HL-60 (cell line): ENCODE measurements at regions not wholly inside any gene's neighbourhood (a gene's known extent, or its start where the extent isn't known, plus 50 kb on each side); places are given as distances from the start of the nearest gene placed in this dataset.

Source experiments
- DNase-seq, 2 experiments: peaks; one replicate each; pipeline ENCODE4 v3.0.0-alpha.2; 2010 to 2020; ENCODE audit warnings: low read depth in 1 of 2, low spot score in 1 of 2
- H3K27ac ChIP-seq: fragments of 250-450 bp; sonication (Bioruptor Pico); replicated peaks from 2 replicates; pipeline ENCODE4 v1.5.1; 2020; ENCODE audit warnings: mild to moderate bottlenecking, moderate library complexity
- H3K27me3 ChIP-seq: fragments of 250-450 bp; sonication (Bioruptor Pico); 2 replicates; pipeline ENCODE4 v1.5.1; 2021; ENCODE audit warnings: mild to moderate bottlenecking, moderate library complexity; ENCODE audit not compliant: insufficient read depth, poor library complexity, severe bottlenecking
- H3K4me3 ChIP-seq: replicated peaks from 2 replicates; pipeline ENCODE4 v1.5.1; 2011; ENCODE audit warnings: mild to moderate bottlenecking, control low read depth, low read length; ENCODE audit not compliant: insufficient read depth
- CTCF ChIP-seq: IDR thresholded peaks from one replicate; pipeline ENCODE4 v1.5.1; 2011; ENCODE audit warnings: low read length, control low read depth, inconsistent platforms; ENCODE audit not compliant: insufficient read depth
- GABPA ChIP-seq: IDR thresholded peaks from 2 replicates; pipeline ENCODE4 v1.6.1; 2012; ENCODE audit warnings: low read depth
- POLR2AphosphoS5 ChIP-seq: IDR thresholded peaks from 2 replicates; pipeline ENCODE4 v1.6.1; 2012; ENCODE audit warnings: low read depth
- REST ChIP-seq: IDR thresholded peaks from 2 replicates; pipeline ENCODE4 v1.6.1; 2012; ENCODE audit warnings: low read depth; ENCODE audit not compliant: insufficient replicate concordance
- SPI1 ChIP-seq: IDR thresholded peaks from 2 replicates; pipeline ENCODE4 v1.6.1; 2012; ENCODE audit warnings: low read depth, mild to moderate bottlenecking, borderline replicate concordance

DNA sequence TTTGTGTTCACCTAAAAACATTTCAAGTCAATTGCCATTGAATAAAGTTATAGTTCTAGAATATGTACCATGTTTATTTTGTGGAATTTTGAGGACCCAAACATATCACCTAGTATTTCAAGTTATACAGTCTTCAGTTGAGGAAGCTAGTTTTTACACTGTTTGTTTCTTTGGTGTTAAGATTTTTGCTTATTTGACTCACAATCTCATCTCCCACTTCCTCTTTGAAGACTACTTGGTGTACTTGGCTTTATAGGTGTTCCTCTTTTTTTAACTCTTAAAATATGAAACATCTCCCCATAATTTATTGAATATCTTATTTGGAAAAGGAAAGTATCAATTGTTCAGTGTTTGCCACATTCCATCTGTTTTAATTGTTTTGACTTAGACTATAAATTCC lies 675.4 kb downstream of the RAPGEF2 start:
- TF ChIP-seq CTCF (no peak), SPI1 (peak; percentile 91), GABPA (no peak), REST (no peak)
- Histone ChIP-seq H3K27me3 (no peaks in the 10 kb centered on the region), H3K27ac (no peak overlapping the region), H3K4me3 (no peak overlapping the region)
- DNase-seq, result no peak

- TF ChIP-seq GABPA (no peak), REST (no peak), POLR2AphosphoS5 (no peak)
- Histone ChIP-seq H3K27me3 (no peaks in the 10 kb centered on the region), H3K4me3 (no peak overlapping the region), H3K27ac (no peak overlapping the region)
- DNase-seq, result no peak
Observed at GRCh38 chr4:159779716-159780115, 676.8 kb downstream of the RAPGEF2 start.

GRCh38 chr4:159780196-159780922 lies 677.5 kb downstream of the RAPGEF2 start:
- no peak overlapping the region for H3K27ac ChIP-seq
- no peak overlapping the region for H3K4me3 ChIP-seq
- DNase-seq, result no peak
- no peaks in the 10 kb centered on the region for H3K27me3 ChIP-seq
- no peak for TF ChIP-seq REST
- TF ChIP-seq GABPA, result no peak
- TF ChIP-seq POLR2AphosphoS5, result no peak
- no peak for TF ChIP-seq SPI1
- no peak for TF ChIP-seq CTCF
